ENCODE measurements at regions not wholly inside any gene's neighbourhood (a gene's known extent, or its start where the extent isn't known, plus 50 kb on each side); places are given as distances from the start of the nearest gene placed in this dataset.
A peak's percentile ranks its signal among the peaks of the same experiment; 100 is the strongest.
"Not testable (repeated sequence)": the region's sequence is repeated elsewhere in the genome, so short reads cannot be mapped to it uniquely, and the experiment has no call there.

DNA sequence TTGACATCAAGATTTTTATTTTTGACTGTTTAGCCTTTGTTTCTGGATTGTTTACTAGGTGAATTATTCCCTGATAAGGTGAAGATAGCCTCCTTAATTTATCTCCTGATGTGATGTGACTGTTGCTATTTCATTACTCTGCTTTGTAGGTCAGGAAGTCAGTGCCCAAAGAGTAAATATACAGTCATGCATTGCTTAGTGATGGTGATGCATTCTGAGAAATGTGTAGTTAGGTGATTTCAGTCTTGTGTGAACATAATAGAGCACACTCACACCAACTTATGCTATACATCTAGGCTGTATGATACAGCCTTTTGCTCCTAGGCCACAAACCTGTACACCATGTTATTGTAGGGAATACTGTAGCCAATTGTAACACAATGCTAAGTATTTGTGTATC is 102.4 kb upstream of the THUMPD2 start (continued):
- TF ChIP-seq MYBL2 (IDR thresholded peaks at IDR 0.05; ENCODE audit: low read depth): no peak
- TF ChIP-seq MYBL2 (CRISPR knock-in tag; IDR thresholded peaks at IDR 0.05; ENCODE audit: borderline replicate concordance): no peak
- TF ChIP-seq FOXK1 (CRISPR knock-in tag; IDR thresholded peaks at IDR 0.05; ENCODE audit: borderline replicate concordance): no peak

DNA sequence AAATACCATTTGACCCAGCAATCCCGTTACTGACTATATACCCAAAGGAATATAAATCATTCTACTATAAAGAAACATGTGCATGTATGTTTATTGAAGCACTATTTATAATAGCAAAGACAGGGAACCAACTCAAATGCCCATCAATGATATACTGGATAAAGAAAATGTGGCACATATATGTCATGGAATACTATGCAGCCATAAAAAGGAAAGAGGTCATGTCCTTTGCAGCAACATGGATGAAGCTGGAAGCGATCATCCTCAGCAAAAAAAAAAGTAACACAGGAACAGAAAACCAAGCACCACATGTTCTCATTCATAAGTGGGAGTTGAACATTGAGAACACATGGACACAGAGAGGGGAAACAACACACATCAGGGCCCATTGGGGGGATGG is 99.9 kb upstream of the THUMPD2 start:
- ATAC-seq; POLR2A ChIA-PET; H3K9me1 ChIP-seq (ENCODE audit: control insufficient read depth, insufficient read depth, low read length); FAIRE-seq; H3K27me3 ChIP-seq (ENCODE audit: control insufficient read depth in 2 of 2, insufficient read depth in 2 of 2, low read length in 2 of 2); BruUV-seq (replicated peaks); H3K4me1 ChIP-seq (replicated peaks in 1 of 2; ENCODE audit: control insufficient read depth in 2 of 2, insufficient read depth in 2 of 2, low read length in 2 of 2); intact Hi-C loops (cut with micrococcal nuclease); H4K20me1 ChIP-seq (replicated peaks; ENCODE audit: control insufficient read depth, insufficient read depth, low read length); H2AFZ ChIP-seq (ENCODE audit: low read depth, low read length); DNase-seq (ENCODE audit: extremely low read depth in 1 of 4, low spot score in 3 of 4); in situ Hi-C loops (cut with MboI); H3K79me2 ChIP-seq (ENCODE audit: control insufficient read depth, insufficient read depth, low read length); H3K9me3 ChIP-seq (replicated peaks; ENCODE audit: control insufficient read depth, insufficient read depth, low read depth, low read length); H3K9ac ChIP-seq (ENCODE audit: insufficient read depth in 1 of 2, low read depth in 2 of 2, low read length in 2 of 2); H3K4me3 ChIP-seq; H3K4me2 ChIP-seq (ENCODE audit: insufficient read depth, low read length); H3K27ac ChIP-seq (ENCODE audit: extremely low read depth, low read depth, low read length); H3K36me3 ChIP-seq (ENCODE audit: control insufficient read depth, insufficient read depth, low read length); CTCF ChIA-PET (ENCODE audit: low intra/inter-chr PET ratio): not testable (repeated sequence)
- 0% methylated on average over 2 of the region's 2 CpGs for WGBS (ENCODE audit: insufficient coverage, low coverage, missing lambda C conversion rate)
- peak; percentile 60 for TF ChIP-seq ZNF146 (CRISPR knock-in tag; IDR thresholded peaks at IDR 0.05; ENCODE audit: unreplicated experiment)

DNA sequence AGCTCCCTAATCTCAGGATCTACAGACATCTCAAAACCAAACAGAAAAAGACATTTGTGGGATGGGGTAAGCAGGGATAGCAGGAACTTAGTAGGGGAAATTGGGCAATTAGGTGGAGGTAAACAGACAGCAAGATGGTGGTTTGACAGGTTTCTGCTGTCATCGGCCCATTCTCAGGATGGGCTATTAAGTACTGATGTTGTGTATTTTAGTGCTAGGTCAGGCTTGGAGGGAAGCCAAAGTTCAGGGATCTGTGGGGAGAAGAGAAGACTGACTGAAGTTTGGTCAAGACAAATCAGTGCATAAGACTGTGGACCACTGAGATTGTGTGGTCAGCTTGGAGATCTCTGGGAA is 96.8 kb upstream of the THUMPD2 start:
- no peaks in the 10 kb centered on the region for H3K9me1 ChIP-seq (ENCODE audit: control insufficient read depth, insufficient read depth, low read length)
- BruUV-seq (replicated peaks): no TSS peak
- no peaks in the 10 kb centered on the region for H3K79me2 ChIP-seq (ENCODE audit: control insufficient read depth, insufficient read depth, low read length)
- FAIRE-seq: no peak
- H3K4me1 ChIP-seq (replicated peaks in 1 of 2; ENCODE audit: control insufficient read depth in 2 of 2, insufficient read depth in 2 of 2, low read length in 2 of 2): no peaks in the 10 kb centered on the region
- ATAC-seq: no peak
- H3K36me3 ChIP-seq (ENCODE audit: control insufficient read depth, insufficient read depth, low read length): no peaks in the 10 kb centered on the region
- POLR2A ChIA-PET: interaction anchor here (0.6 kb wide), 1 partner anchor 1125 kb away, joined by 3 read pairs; the partner anchor contains the start of gene SRSF7
- no peak overlapping the region for H3K4me2 ChIP-seq (ENCODE audit: insufficient read depth, low read length)
- DNase-seq (ENCODE audit: extremely low read depth in 1 of 4, low spot score in 3 of 4): no peak
- no peaks in the 10 kb centered on the region for H4K20me1 ChIP-seq (replicated peaks; ENCODE audit: control insufficient read depth, insufficient read depth, low read length)
- CTCF ChIA-PET (ENCODE audit: low intra/inter-chr PET ratio): no interaction called here
- no peaks in the 10 kb centered on the region for H3K9me3 ChIP-seq (replicated peaks; ENCODE audit: control insufficient read depth, insufficient read depth, low read depth, low read length)
- peaks cover 0 to 6% of the 10 kb centered on the region in 2 experiments; a peak in 2 of 5 replicates for H3K27me3 ChIP-seq (ENCODE audit: control insufficient read depth in 2 of 2, insufficient read depth in 2 of 2, low read length in 2 of 2)
- H2AFZ ChIP-seq (ENCODE audit: low read depth, low read length): no peak overlapping the region
- in situ Hi-C loops (cut with MboI): no loop called here
- intact Hi-C loops (cut with micrococcal nuclease): no loop called here
- H3K9ac ChIP-seq (ENCODE audit: insufficient read depth in 1 of 2, low read depth in 2 of 2, low read length in 2 of 2): no peak overlapping the region
- no peak overlapping the region for H3K4me3 ChIP-seq
- H3K27ac ChIP-seq (ENCODE audit: extremely low read depth, low read depth, low read length): no peak overlapping the region
- 0% methylated on average over 1 of the region's 1 CpG for WGBS (ENCODE audit: insufficient coverage, low coverage, missing lambda C conversion rate)
- no peak for TF ChIP-seq RNF2 (IDR thresholded peaks at IDR 0.05)
- TF ChIP-seq, protein P1, sequence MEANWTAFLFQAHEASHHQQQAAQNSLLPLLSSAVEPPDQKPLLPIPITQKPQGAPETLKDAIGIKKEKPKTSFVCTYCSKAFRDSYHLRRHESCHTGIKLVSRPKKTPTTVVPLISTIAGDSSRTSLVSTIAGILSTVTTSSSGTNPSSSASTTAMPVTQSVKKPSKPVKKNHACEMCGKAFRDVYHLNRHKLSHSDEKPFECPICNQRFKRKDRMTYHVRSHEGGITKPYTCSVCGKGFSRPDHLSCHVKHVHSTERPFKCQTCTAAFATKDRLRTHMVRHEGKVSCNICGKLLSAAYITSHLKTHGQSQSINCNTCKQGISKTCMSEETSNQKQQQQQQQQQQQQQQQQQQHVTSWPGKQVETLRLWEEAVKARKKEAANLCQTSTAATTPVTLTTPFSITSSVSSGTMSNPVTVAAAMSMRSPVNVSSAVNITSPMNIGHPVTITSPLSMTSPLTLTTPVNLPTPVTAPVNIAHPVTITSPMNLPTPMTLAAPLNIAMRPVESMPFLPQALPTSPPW (CRISPR knock-in tag; IDR thresholded peaks at IDR 0.05): no peak
- TF ChIP-seq C11orf30 (IDR thresholded peaks at IDR 0.05; ENCODE audit: low read depth): no peak
- TF ChIP-seq, protein P2, sequence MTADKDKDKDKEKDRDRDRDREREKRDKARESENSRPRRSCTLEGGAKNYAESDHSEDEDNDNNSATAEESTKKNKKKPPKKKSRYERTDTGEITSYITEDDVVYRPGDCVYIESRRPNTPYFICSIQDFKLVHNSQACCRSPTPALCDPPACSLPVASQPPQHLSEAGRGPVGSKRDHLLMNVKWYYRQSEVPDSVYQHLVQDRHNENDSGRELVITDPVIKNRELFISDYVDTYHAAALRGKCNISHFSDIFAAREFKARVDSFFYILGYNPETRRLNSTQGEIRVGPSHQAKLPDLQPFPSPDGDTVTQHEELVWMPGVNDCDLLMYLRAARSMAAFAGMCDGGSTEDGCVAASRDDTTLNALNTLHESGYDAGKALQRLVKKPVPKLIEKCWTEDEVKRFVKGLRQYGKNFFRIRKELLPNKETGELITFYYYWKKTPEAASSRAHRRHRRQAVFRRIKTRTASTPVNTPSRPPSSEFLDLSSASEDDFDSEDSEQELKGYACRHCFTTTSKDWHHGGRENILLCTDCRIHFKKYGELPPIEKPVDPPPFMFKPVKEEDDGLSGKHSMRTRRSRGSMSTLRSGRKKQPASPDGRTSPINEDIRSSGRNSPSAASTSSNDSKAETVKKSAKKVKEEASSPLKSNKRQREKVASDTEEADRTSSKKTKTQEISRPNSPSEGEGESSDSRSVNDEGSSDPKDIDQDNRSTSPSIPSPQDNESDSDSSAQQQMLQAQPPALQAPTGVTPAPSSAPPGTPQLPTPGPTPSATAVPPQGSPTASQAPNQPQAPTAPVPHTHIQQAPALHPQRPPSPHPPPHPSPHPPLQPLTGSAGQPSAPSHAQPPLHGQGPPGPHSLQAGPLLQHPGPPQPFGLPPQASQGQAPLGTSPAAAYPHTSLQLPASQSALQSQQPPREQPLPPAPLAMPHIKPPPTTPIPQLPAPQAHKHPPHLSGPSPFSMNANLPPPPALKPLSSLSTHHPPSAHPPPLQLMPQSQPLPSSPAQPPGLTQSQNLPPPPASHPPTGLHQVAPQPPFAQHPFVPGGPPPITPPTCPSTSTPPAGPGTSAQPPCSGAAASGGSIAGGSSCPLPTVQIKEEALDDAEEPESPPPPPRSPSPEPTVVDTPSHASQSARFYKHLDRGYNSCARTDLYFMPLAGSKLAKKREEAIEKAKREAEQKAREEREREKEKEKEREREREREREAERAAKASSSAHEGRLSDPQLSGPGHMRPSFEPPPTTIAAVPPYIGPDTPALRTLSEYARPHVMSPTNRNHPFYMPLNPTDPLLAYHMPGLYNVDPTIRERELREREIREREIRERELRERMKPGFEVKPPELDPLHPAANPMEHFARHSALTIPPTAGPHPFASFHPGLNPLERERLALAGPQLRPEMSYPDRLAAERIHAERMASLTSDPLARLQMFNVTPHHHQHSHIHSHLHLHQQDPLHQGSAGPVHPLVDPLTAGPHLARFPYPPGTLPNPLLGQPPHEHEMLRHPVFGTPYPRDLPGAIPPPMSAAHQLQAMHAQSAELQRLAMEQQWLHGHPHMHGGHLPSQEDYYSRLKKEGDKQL (CRISPR knock-in tag; IDR thresholded peaks at IDR 0.05; ENCODE audit: borderline replicate concordance): no peak
- TF ChIP-seq ZKSCAN3 (CRISPR knock-in tag; IDR thresholded peaks at IDR 0.05): no peak
